Fibroblast of pulmonary artery (primary cell): ENCODE measurements at regions not wholly inside any gene's neighbourhood (a gene's known extent, or its start where the extent isn't known, plus 50 kb on each side); places are given as distances from the start of the nearest gene placed in this dataset.

Experiments
- DNase-seq: peaks from one replicate; pipeline ENCODE4 v3.0.0-alpha.2; 2010; ENCODE audit warnings: low read depth
- H3K4me3 ChIP-seq: replicated peaks from 2 replicates; pipeline ENCODE4 v1.5.1; 2011; ENCODE audit warnings: low read depth, mild to moderate bottlenecking, control low read depth, low read length, moderate library complexity
- CTCF ChIP-seq: IDR thresholded peaks from 2 replicates; pipeline ENCODE4 v1.5.1; 2011; ENCODE audit warnings: mild to moderate bottlenecking, control low read depth, low read length, inconsistent platforms; ENCODE audit errors: missing control alignments

GRCh38 chr15:46450112-46450809 is 815.4 kb downstream of the SQOR start:
- no peak for TF ChIP-seq CTCF
- H3K4me3 ChIP-seq, result no peak overlapping the region
- DNase-seq, result peak; percentile 29

GRCh38 chr15:46450810-46451182 is 816.0 kb downstream of the SQOR start:
- TF ChIP-seq CTCF, result no peak

GRCh38 chr15:46452297-46452820 is 817.5 kb downstream of the SQOR start:
- no peak for TF ChIP-seq CTCF
- DNase-seq, result no peak
- H3K4me3 ChIP-seq, result no peak overlapping the region

More at GRCh38 chr15:46450810-46451182, 816.0 kb downstream of the SQOR start:
- DNase-seq, result no peak
- H3K4me3 ChIP-seq, result no peak overlapping the region

GRCh38 chr15:46456456-46456855 is 821.6 kb downstream of the SQOR start:
- no peak for TF ChIP-seq CTCF
- DNase-seq, result no peak
- no peak overlapping the region for H3K4me3 ChIP-seq

GRCh38 chr15:46460431-46461094 is 825.7 kb downstream of the SQOR start:
- no peak for DNase-seq
- H3K4me3 ChIP-seq, result no peak overlapping the region
- TF ChIP-seq CTCF, result no peak

GRCh38 chr15:46461416-46461815 is 826.6 kb downstream of the SQOR start:
- H3K4me3 ChIP-seq, result no peak overlapping the region
- no peak for TF ChIP-seq CTCF
- peak; percentile 55 for DNase-seq
